ENCODE measurements at regions not wholly inside any gene's neighbourhood (a gene's known extent, or its start where the extent isn't known, plus 50 kb on each side); places are given as distances from the start of the nearest gene placed in this dataset.

DNA sequence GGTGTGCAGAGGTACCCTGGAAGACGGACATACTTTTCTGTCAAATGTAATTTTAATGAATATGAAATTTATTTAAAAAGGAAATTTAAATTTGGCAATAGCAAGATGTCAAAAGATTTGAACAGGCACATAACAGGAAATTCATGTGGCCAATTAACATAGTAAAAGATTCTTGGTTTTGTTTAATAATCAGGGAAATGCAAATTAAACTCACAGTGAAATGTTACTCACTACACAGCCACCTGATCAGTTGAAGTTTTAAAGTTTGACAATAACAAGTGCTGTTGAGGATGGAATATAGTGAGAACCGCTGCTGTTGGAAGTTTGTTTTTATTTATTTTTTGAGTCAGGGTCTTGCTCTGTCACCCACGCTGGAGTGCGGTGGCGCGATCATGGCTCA is 63.9 kb downstream of the TEX35 start:
- Mint-ChIP-seq H3K4me3 (ENCODE audit: unreplicated experiment) (no peak overlapping the region), H3K27ac (ENCODE audit: low read depth, unreplicated experiment) (no peak overlapping the region), H3K4me1 (ENCODE audit: insufficient read depth, unreplicated experiment) (no peaks in the 10 kb centered on the region), H3K27me3 (ENCODE audit: insufficient read depth, unreplicated experiment) (no peaks in the 10 kb centered on the region), H3K9me3 (ENCODE audit: unreplicated experiment) (no peaks in the 10 kb centered on the region), H3K36me3 (ENCODE audit: insufficient read depth, unreplicated experiment) (no peaks in the 10 kb centered on the region)
- intact Hi-C loops (cut with micrococcal nuclease), result no loop called here
- ChIA-PET POLR2A (no interaction called here), CTCF (interaction anchor here (1.0 to 1.6 kb wide), 2 partner anchors 9 to 34 kb away, joined by 4 to 7 read pairs; no protein-coding TSS in a partner anchor)
- no TSS peak for BruUV-seq (replicated peaks)
- TF ChIP-seq CTCF (IDR thresholded peaks at IDR 0.05; ENCODE audit: unreplicated experiment), result no peak
- DNase-seq (ENCODE audit: unreplicated experiment), result no peak

DNA sequence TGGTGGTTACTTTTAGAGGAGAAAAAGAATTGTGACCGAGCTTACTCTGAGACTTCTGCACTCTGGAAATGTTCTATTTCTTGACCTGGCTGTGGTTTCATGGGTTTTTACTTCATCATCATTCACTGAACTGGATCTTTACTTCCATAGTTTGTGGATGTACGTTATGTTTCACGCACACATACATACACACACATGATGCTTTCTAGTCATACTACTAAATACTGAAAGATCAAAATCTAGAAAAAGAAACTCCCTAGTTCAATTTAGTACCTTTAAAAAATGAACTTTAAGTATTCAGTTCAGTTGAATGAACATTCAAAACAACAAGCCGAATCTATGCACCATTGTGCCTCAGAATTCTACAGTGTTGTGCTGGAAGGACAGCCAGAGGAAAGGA is 65.0 kb downstream of the TEX35 start:
- BruUV-seq (replicated peaks), result no TSS peak
- POLR2A ChIA-PET, result no interaction called here
- CTCF ChIA-PET, result interaction anchor here (0.7 kb wide), 1 partner anchor 13 kb away, joined by 3 read pairs; no protein-coding TSS in a partner anchor
- no peaks in the 10 kb centered on the region for H3K4me1 Mint-ChIP-seq (ENCODE audit: insufficient read depth, unreplicated experiment)
- no peak overlapping the region for H3K4me3 Mint-ChIP-seq (ENCODE audit: unreplicated experiment)
- no peaks in the 10 kb centered on the region for H3K9me3 Mint-ChIP-seq (ENCODE audit: unreplicated experiment)
- H3K27ac Mint-ChIP-seq (ENCODE audit: low read depth, unreplicated experiment), result no peak overlapping the region
- intact Hi-C loops (cut with micrococcal nuclease), result no loop called here
- H3K36me3 Mint-ChIP-seq (ENCODE audit: insufficient read depth, unreplicated experiment), result no peaks in the 10 kb centered on the region
- no peak for TF ChIP-seq CTCF (IDR thresholded peaks at IDR 0.05; ENCODE audit: unreplicated experiment)
- no peaks in the 10 kb centered on the region for H3K27me3 Mint-ChIP-seq (ENCODE audit: insufficient read depth, unreplicated experiment)
- no peak for DNase-seq (ENCODE audit: unreplicated experiment)

DNA sequence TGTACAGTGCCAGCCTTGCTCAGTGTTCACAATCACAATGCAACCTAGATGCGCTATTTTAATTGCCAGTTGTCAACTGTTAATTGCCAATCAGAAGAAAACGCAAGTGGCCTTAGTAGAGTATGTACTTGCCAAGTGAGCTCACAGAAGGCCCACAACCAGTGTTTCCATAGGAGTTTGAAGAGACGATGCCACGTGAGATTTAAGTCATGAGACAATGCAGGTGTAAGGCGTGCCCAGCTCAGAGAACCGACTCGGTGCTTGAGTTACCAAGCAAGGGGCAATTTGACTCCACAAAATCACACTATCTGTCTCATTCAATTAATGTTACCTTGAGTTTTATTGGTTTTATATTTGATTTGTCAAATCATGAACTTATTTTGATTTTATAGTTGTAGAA is 65.6 kb downstream of the TEX35 start:
- TF ChIP-seq CTCF (IDR thresholded peaks at IDR 0.05; ENCODE audit: unreplicated experiment), result no peak
- POLR2A ChIA-PET, result no interaction called here
- no peaks in the 10 kb centered on the region for H3K27me3 Mint-ChIP-seq (ENCODE audit: insufficient read depth, unreplicated experiment)
- CTCF ChIA-PET, result no interaction called here
- no TSS peak for BruUV-seq (replicated peaks)
- H3K27ac Mint-ChIP-seq (ENCODE audit: low read depth, unreplicated experiment), result no peak overlapping the region
- intact Hi-C loops (cut with micrococcal nuclease), result no loop called here
- no peak overlapping the region for H3K4me3 Mint-ChIP-seq (ENCODE audit: unreplicated experiment)
- no peaks in the 10 kb centered on the region for H3K4me1 Mint-ChIP-seq (ENCODE audit: insufficient read depth, unreplicated experiment)
- DNase-seq (ENCODE audit: unreplicated experiment), result no peak
- H3K36me3 Mint-ChIP-seq (ENCODE audit: insufficient read depth, unreplicated experiment), result no peaks in the 10 kb centered on the region
- H3K9me3 Mint-ChIP-seq (ENCODE audit: unreplicated experiment), result no peaks in the 10 kb centered on the region

DNA sequence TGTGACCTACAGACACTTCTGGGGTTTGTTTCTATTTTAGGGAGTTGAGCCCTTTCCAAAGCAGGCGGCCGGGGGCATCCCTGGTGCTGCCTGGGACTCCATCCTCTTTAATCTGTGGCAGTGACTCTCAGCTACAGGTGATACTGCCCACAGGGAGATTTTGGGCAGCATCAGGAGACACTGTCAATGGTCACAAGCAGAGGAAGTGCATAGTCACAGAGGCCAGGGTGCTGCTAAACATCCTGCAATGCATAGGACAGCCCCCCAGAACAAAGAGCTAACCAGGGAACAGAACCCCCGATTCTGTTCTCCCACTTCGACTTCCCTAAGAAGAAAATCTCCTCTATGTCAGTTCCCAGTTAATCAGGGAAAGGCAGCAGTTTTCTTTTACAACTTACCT is 66.2 kb downstream of the TEX35 start:
- Mint-ChIP-seq H3K27ac (ENCODE audit: low read depth, unreplicated experiment) (no peak overlapping the region), H3K36me3 (ENCODE audit: insufficient read depth, unreplicated experiment) (peaks cover 4% of the 10 kb centered on the region), H3K4me3 (ENCODE audit: unreplicated experiment) (no peak overlapping the region), H3K4me1 (ENCODE audit: insufficient read depth, unreplicated experiment) (no peaks in the 10 kb centered on the region), H3K9me3 (ENCODE audit: unreplicated experiment) (no peaks in the 10 kb centered on the region), H3K27me3 (ENCODE audit: insufficient read depth, unreplicated experiment) (no peaks in the 10 kb centered on the region)
- CTCF ChIA-PET, result no interaction called here
- intact Hi-C loops (cut with micrococcal nuclease), result no loop called here
- no peak for TF ChIP-seq CTCF (IDR thresholded peaks at IDR 0.05; ENCODE audit: unreplicated experiment)
- POLR2A ChIA-PET, result no interaction called here
- no TSS peak for BruUV-seq (replicated peaks)
- no peak for DNase-seq (ENCODE audit: unreplicated experiment)
